PC-9 (cell line): ENCODE measurements at regions not wholly inside any gene's neighbourhood (a gene's known extent, or its start where the extent isn't known, plus 50 kb on each side); places are given as distances from the start of the nearest gene placed in this dataset.

ENCODE experiments used
- BruUV-seq: library from RNA; stranded (reverse); fragments of 400-500 nt; replicated peaks from 2 replicates; lab custom pipeline; 2021; lab: Mats Ljungman, UMichigan
- CTCF ChIA-PET: fragments of 300-600 bp; sonication (Branson Sonifier 250); formaldehyde crosslinking; loops from one replicate; lab custom pipeline; 2022; ENCODE audit warnings: antibody characterized with exemption; lab: Charles Lee
- POLR2A ChIA-PET: fragments of 300-600 bp; sonication (Branson Sonifier 250); formaldehyde crosslinking; loops from one replicate; lab custom pipeline; 2022; ENCODE audit warnings: antibody characterized with exemption; ENCODE audit not compliant: unreplicated experiment; lab: Charles Lee
- DNase-seq, 2 experiments: peaks; one replicate each; pipeline versions ENCODE4 v3.0.0 to v3.0.0-alpha.2; 2015 to 2022; ENCODE audit warnings: mixed read lengths in 1 of 2
- H2AFZ ChIP-seq: fragments of 200-600 bp; sonication (generic); 2 replicates; pipeline ENCODE4 v1.8.1; 2017; ENCODE audit warnings: antibody characterized with exemption
- H3F3A ChIP-seq: fragments of 200-600 bp; sonication (generic); 2 replicates; pipeline ENCODE4 v1.8.1; 2017; ENCODE audit warnings: antibody characterized with exemption, mild to moderate bottlenecking, low read depth; ENCODE audit not compliant: insufficient read depth
- H3K27ac ChIP-seq: fragments of 200-600 bp; sonication (generic); 2 replicates; pipeline ENCODE4 v1.6.1; 2016; ENCODE audit warnings: mixed run types
- H3K27me3 ChIP-seq: fragments of 200-600 bp; sonication (generic); 2 replicates; pipeline ENCODE4 v1.6.1; 2016; ENCODE audit warnings: low read depth, mixed run types; ENCODE audit not compliant: insufficient read depth
- H3K36me3 ChIP-seq: fragments of 200-600 bp; sonication (generic); 2 replicates; pipeline ENCODE4 v1.6.1; 2016; ENCODE audit warnings: low read depth, mixed run types
- H3K4me1 ChIP-seq: fragments of 200-600 bp; sonication (generic); replicated peaks from 2 replicates; pipeline ENCODE4 v1.6.1; 2016; ENCODE audit warnings: mixed run types; ENCODE audit not compliant: insufficient read depth
- H3K4me2 ChIP-seq: fragments of 200-600 bp; sonication (generic); 2 replicates; pipeline ENCODE4 v1.6.1; 2017; ENCODE audit warnings: mixed run types
- H3K4me3 ChIP-seq: fragments of 200-600 bp; sonication (generic); 2 replicates; pipeline ENCODE4 v1.6.1; 2016; ENCODE audit warnings: mixed run types
- H3K79me2 ChIP-seq: fragments of 200-600 bp; sonication (generic); 2 replicates; pipeline ENCODE4 v1.6.1; 2017; ENCODE audit warnings: low read depth, mixed run types
- H3K9me2 ChIP-seq: fragments of 200-600 bp; sonication (generic); 2 replicates; pipeline ENCODE4 v1.8.1; 2017; ENCODE audit warnings: mild to moderate bottlenecking; ENCODE audit not compliant: insufficient read depth
- H3K9me3 ChIP-seq: fragments of 200-600 bp; sonication (generic); 2 replicates; pipeline ENCODE4 v1.8.1; 2016; ENCODE audit warnings: low read depth; ENCODE audit not compliant: insufficient read depth
- H4K20me1 ChIP-seq: fragments of 200-600 bp; sonication (generic); 2 replicates; pipeline ENCODE4 v1.8.1; 2017; ENCODE audit not compliant: insufficient read depth
- CTCF ChIP-seq: fragments of 200-600 bp; sonication (generic); conservative IDR thresholded peaks from 2 replicates; pipeline ENCODE4 v1.6.1; 2017; ENCODE audit warnings: mixed run types, antibody characterized with exemption, mild to moderate bottlenecking, moderate library complexity
- EZH2 ChIP-seq: fragments of 200-600 bp; sonication (generic); IDR thresholded peaks from 2 replicates; pipeline ENCODE4 v1.8.0; 2017; ENCODE audit warnings: antibody characterized with exemption, low read depth
- intact Hi-C: fragments of 100-400 bp; cut with micrococcal nuclease; formaldehyde crosslinking; loops from one replicate; pipeline ENCODE4 v1.10.0; 2022; ENCODE audit not compliant: unreplicated experiment

GRCh38 chr21:41620982-41621381, 113.0 kb upstream of the TMPRSS2 start:
- Histone ChIP-seq H4K20me1 (no peaks in the 10 kb centered on the region), H3K36me3 (no peaks in the 10 kb centered on the region), H2AFZ (no peak overlapping the region), H3K79me2 (no peaks in the 10 kb centered on the region), H3K9me3 (no peaks in the 10 kb centered on the region), H3K27ac (peak overlapping the region; percentile 32; the same call in 1 of the 2 replicates), H3K27me3 (no peaks in the 10 kb centered on the region), H3K4me2 (peak overlapping the region; percentile 33), H3K4me1 (peaks cover 30% of the 10 kb centered on the region), H3K9me2 (no peaks in the 10 kb centered on the region), H3K4me3 (no peak overlapping the region), H3F3A (no peaks in the 10 kb centered on the region; the same call in 1 of the 2 replicates)
- BruUV-seq: no TSS peak
- TF ChIP-seq CTCF (no peak), EZH2 (no peak)
- ChIA-PET CTCF (no interaction called here), POLR2A (no interaction called here)
- intact Hi-C loops: no loop called here
- DNase-seq: peak in 1 of 2 experiments; percentile 84

GRCh38 chr21:41620541-41620940, 112.6 kb upstream of the TMPRSS2 start:
- no peaks in the 10 kb centered on the region for H3K36me3 ChIP-seq
- H3K9me2 ChIP-seq: no peaks in the 10 kb centered on the region
- no peak overlapping the region for H2AFZ ChIP-seq
- peak overlapping the region; percentile 32; the same call in 1 of the 2 replicates for H3K27ac ChIP-seq
- H3K27me3 ChIP-seq: no peaks in the 10 kb centered on the region
- no peaks in the 10 kb centered on the region for H4K20me1 ChIP-seq
- peaks cover 3% of the 10 kb centered on the region; the same call in 1 of the 2 replicates for H3F3A ChIP-seq
- ChIA-PET POLR2A (no interaction called here), CTCF (no interaction called here)
- no peaks in the 10 kb centered on the region for H3K9me3 ChIP-seq
- intact Hi-C loops: no loop called here
- no TSS peak for BruUV-seq
- no peak for DNase-seq
- no peaks in the 10 kb centered on the region for H3K79me2 ChIP-seq
- H3K4me2 ChIP-seq: peak overlapping the region; percentile 33
- H3K4me3 ChIP-seq: no peak overlapping the region
- no peak for TF ChIP-seq CTCF
- TF ChIP-seq EZH2: no peak
- peaks cover 34% of the 10 kb centered on the region for H3K4me1 ChIP-seq

GRCh38 chr21:41616031-41616591, 108.2 kb upstream of the TMPRSS2 start:
- H2AFZ ChIP-seq: no peak overlapping the region
- no peak for TF ChIP-seq EZH2
- TF ChIP-seq CTCF: no peak
- CTCF ChIA-PET: no interaction called here
- POLR2A ChIA-PET: interaction anchor here (0.5 to 0.6 kb wide), 3 partner anchors 18 to 333 kb away, joined by 3 to 6 read pairs (median 4); no protein-coding TSS in a partner anchor
- DNase-seq: no peak
- no peaks in the 10 kb centered on the region for H3K36me3 ChIP-seq
- H3K4me2 ChIP-seq: peak overlapping the region; percentile 0; the same call in 1 of the 2 replicates
- H4K20me1 ChIP-seq: no peaks in the 10 kb centered on the region
- H3K79me2 ChIP-seq: peaks cover 18% of the 10 kb centered on the region
- no peaks in the 10 kb centered on the region for H3K9me3 ChIP-seq
- intact Hi-C loops: no loop called here
- H3K4me3 ChIP-seq: no peak overlapping the region
- H3K27ac ChIP-seq: peak overlapping the region; percentile 50; the same call in 1 of the 2 replicates
- peaks cover 20% of the 10 kb centered on the region; the same call in 1 of the 2 replicates for H3F3A ChIP-seq
- no TSS peak for BruUV-seq
- peaks cover 64% of the 10 kb centered on the region for H3K4me1 ChIP-seq
- H3K9me2 ChIP-seq: no peaks in the 10 kb centered on the region
- no peaks in the 10 kb centered on the region for H3K27me3 ChIP-seq
